Endothelial cell of umbilical vein (primary cell): ENCODE measurements at regions not wholly inside any gene's neighbourhood (a gene's known extent, or its start where the extent isn't known, plus 50 kb on each side); places are given as distances from the start of the nearest gene placed in this dataset.

Experiments used
- BruUV-seq: library from RNA; stranded (reverse); fragments of 400-500 nt; replicated peaks from 2 replicates; lab custom pipeline; 2021; lab: Mats Ljungman, UMichigan
- CTCF ChIA-PET: fragments of 300-600, 350-600 bp; sonication (Branson Sonifier 250); formaldehyde crosslinking; loops from one replicate; lab custom pipeline; 2021; ENCODE audit warnings: antibody characterized with exemption, inconsistent platforms; lab: Charles Lee
- POLR2A ChIA-PET: fragments of 300-600, 350-600 bp; sonication (Branson Sonifier 250); formaldehyde crosslinking; loops from one replicate; lab custom pipeline; 2021; ENCODE audit warnings: antibody characterized with exemption, inconsistent platforms; lab: Charles Lee
- DNase-seq: peaks from one replicate; pipeline ENCODE4 v3.0.0-alpha.2; 2011; ENCODE audit warnings: low read depth, low spot score
- FAIRE-seq: peaks from 2 replicates; lab custom pipeline; 2011; peaks lifted over from hg19 to GRCh38; lab: Jason Lieb, UNC
- H2AFZ ChIP-seq: 2 replicates; pipeline ENCODE4 v1.6.0; 2012; ENCODE audit warnings: low read depth, low read length, control low read depth, inconsistent platforms
- H3K27ac ChIP-seq: 2 replicates; pipeline ENCODE4 v1.5.1; 2011; ENCODE audit warnings: low read depth, mild to moderate bottlenecking, control low read depth, low read length, moderate library complexity; ENCODE audit not compliant: insufficient read depth
- H3K27me3 ChIP-seq, 2 experiments: 2 replicates each; pipeline versions ENCODE4 v1.6.0 to v1.6.1; 2011; ENCODE audit warnings: low read length in 2 of 2, mixed read lengths in 1 of 2; ENCODE audit not compliant: control insufficient read depth in 2 of 2, insufficient read depth in 2 of 2
- H3K36me3 ChIP-seq, 2 experiments: 2 replicates in 1 of 2; 3 replicates in 1 of 2; pipeline ENCODE4 v1.5.1; 2011; ENCODE audit warnings: low read length in 2 of 2, mild to moderate bottlenecking in 1 of 2, moderate library complexity in 1 of 2; ENCODE audit not compliant: control insufficient read depth in 2 of 2, insufficient read depth in 2 of 2; ENCODE audit errors: extremely low read depth in 1 of 2
- H3K4me1 ChIP-seq: 3 replicates; pipeline ENCODE4 v1.5.1; 2011; ENCODE audit warnings: mild to moderate bottlenecking, low read length; ENCODE audit not compliant: control insufficient read depth, insufficient read depth; ENCODE audit errors: extremely low read depth
- H3K4me2 ChIP-seq: 2 replicates; pipeline ENCODE4 v1.6.1; 2011; ENCODE audit warnings: low read length, control low read depth, mixed read lengths; ENCODE audit not compliant: insufficient read depth
- H3K4me3 ChIP-seq, 3 experiments: fragments of 200-600 bp in 1 of 3; sonication (generic), shearing (Covaris generic) in 1 of 3; replicated peaks in 1 of 3; 2 replicates each; pipeline ENCODE4 v1.5.1; 2011 to 2016; ENCODE audit warnings: control low read depth in 3 of 3, low read length in 3 of 3, mild to moderate bottlenecking in 2 of 3, inconsistent platforms in 1 of 3, low read depth in 1 of 3, moderate library complexity in 1 of 3; ENCODE audit not compliant: insufficient read depth in 1 of 3
- H3K79me2 ChIP-seq: 2 replicates; pipeline ENCODE4 v1.6.0; 2012; ENCODE audit warnings: low read length, inconsistent platforms; ENCODE audit not compliant: control insufficient read depth, insufficient read depth
- H3K9ac ChIP-seq: replicated peaks from 2 replicates; pipeline ENCODE3; 2011; ENCODE audit warnings: low read length, control low read depth; ENCODE audit not compliant: insufficient read depth; ENCODE audit errors: extremely low read depth
- H3K9me1 ChIP-seq: replicated peaks from 3 replicates; pipeline ENCODE4 v1.6.0; 2011; ENCODE audit warnings: mild to moderate bottlenecking, low read length; ENCODE audit not compliant: control insufficient read depth, insufficient read depth; ENCODE audit errors: extremely low read depth
- H3K9me3 ChIP-seq: replicated peaks from 2 replicates; pipeline ENCODE4 v1.5.1; 2012; ENCODE audit warnings: low read length, inconsistent platforms; ENCODE audit not compliant: control insufficient read depth, insufficient read depth
- H4K20me1 ChIP-seq: replicated peaks from 2 replicates; pipeline ENCODE3; 2011; ENCODE audit warnings: mild to moderate bottlenecking, low read length; ENCODE audit not compliant: control insufficient read depth, insufficient read depth; ENCODE audit errors: extremely low read depth
- EZH2 ChIP-seq: IDR thresholded peaks from 2 replicates; pipeline ENCODE4 v1.6.1; 2012; ENCODE audit warnings: borderline replicate concordance, low read depth, mild to moderate bottlenecking, moderate library complexity, low read length, inconsistent platforms; ENCODE audit not compliant: severe bottlenecking
- FOS ChIP-seq: IDR thresholded peaks from 2 replicates; pipeline ENCODE4 v1.6.1; 2011; ENCODE audit warnings: mild to moderate bottlenecking, low read length, moderate library complexity, borderline replicate concordance; ENCODE audit not compliant: insufficient read depth
- GATA2 ChIP-seq: IDR thresholded peaks from 2 replicates; pipeline ENCODE4 v1.7.0; 2011; ENCODE audit warnings: low read depth, mild to moderate bottlenecking, moderate library complexity, mixed read lengths, low read length; ENCODE audit not compliant: insufficient read length, insufficient read depth
- JUN ChIP-seq: IDR thresholded peaks from 2 replicates; pipeline ENCODE4 v1.6.1; 2011; ENCODE audit warnings: borderline replicate concordance, low read depth; ENCODE audit not compliant: insufficient read length, insufficient read depth
- MYC ChIP-seq: IDR thresholded peaks from one replicate; pipeline ENCODE4 v1.6.1; 2011; ENCODE audit warnings: mild to moderate bottlenecking, low read depth, low read length
- POLR2A ChIP-seq: IDR thresholded peaks from 2 replicates; pipeline ENCODE4 v1.6.1; 2012; ENCODE audit warnings: low read depth, mild to moderate bottlenecking, control low read depth, low read length
- POLR2AphosphoS5 ChIP-seq: IDR thresholded peaks from 2 replicates; pipeline ENCODE4 v1.6.1; 2012; ENCODE audit warnings: low read depth, mild to moderate bottlenecking, control low read depth, low read length, moderate library complexity; ENCODE audit not compliant: insufficient read depth
- dilution Hi-C: fragments of 300-500 bp; cut with MboI; formaldehyde crosslinking; loops from one replicate; pipeline ENCODE4 v1.15.0; 2019; ENCODE audit warnings: low sequenced_read_pairs; ENCODE audit not compliant: extremely low pct_ligation_motif_present
- intact Hi-C: fragments of 100-400 bp; cut with micrococcal nuclease; formaldehyde crosslinking; loops from one replicate; pipeline ENCODE4 v1.10.0; 2022
- TF ChIP-seq, protein P1 (sequence below): IDR thresholded peaks from 2 replicates; pipeline ENCODE4 v1.6.1; 2011; ENCODE audit not compliant: insufficient read depth, insufficient read length
- TF ChIP-seq, protein P2 (sequence below), 2 donors: IDR thresholded peaks; 1 replicate in 1 of 2; 2 replicates in 1 of 2; pipeline ENCODE4 v1.5.1; 2011; ENCODE audit warnings: low read length in 2 of 2, mild to moderate bottlenecking in 2 of 2, moderate library complexity in 2 of 2, control low read depth in 1 of 2, inconsistent platforms in 1 of 2, low read depth in 1 of 2; ENCODE audit not compliant: insufficient read depth in 1 of 2; ENCODE audit errors: extremely low read depth in 1 of 2

DNA sequence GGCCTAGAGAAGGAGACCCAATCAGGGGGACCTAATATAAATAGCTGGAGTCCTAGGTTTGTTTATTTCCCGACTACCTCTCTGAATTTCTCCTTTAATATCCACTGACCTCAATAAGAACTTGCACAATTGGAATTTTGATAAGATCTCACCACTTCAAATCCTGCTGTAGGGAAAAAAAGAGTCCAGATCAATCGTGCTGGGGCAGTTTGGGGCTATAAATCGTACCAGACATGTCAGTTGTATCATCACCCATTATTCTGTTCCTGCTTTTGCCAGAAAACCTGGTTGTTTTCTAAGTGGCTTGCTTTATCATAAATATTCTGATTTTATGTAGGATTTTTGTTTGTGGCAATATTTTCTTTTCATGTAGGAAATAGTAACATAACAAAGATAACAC is 281.3 kb downstream of the DIPK2A start:
- FAIRE-seq = no peak
- H2AFZ ChIP-seq = no peak overlapping the region
- H3K4me2 ChIP-seq = no peak overlapping the region
- H3K9me3 ChIP-seq = no peaks in the 10 kb centered on the region
- BruUV-seq = no TSS peak
- no peaks in the 10 kb centered on the region for H3K9me1 ChIP-seq
- H3K27me3 ChIP-seq = no peaks in the 10 kb centered on the region
- no peaks in the 10 kb centered on the region for H3K4me1 ChIP-seq
- H3K79me2 ChIP-seq = no peaks in the 10 kb centered on the region
- CTCF ChIA-PET = no interaction called here
- no peak overlapping the region for H3K27ac ChIP-seq
- intact Hi-C loops = no loop called here
- no peaks in the 10 kb centered on the region for H3K36me3 ChIP-seq
- DNase-seq = no peak
- H3K9ac ChIP-seq = no peak overlapping the region
- no peak overlapping the region for H3K4me3 ChIP-seq
- POLR2A ChIA-PET = no interaction called here
- H4K20me1 ChIP-seq = no peaks in the 10 kb centered on the region
- dilution Hi-C loops = no loop called here
- TF ChIP-seq EZH2 (no peak), POLR2A (no peak), MYC (no peak), GATA2 (no peak), JUN (no peak), POLR2AphosphoS5 (no peak), FOS (no peak)
- TF ChIP-seq, protein P1, sequence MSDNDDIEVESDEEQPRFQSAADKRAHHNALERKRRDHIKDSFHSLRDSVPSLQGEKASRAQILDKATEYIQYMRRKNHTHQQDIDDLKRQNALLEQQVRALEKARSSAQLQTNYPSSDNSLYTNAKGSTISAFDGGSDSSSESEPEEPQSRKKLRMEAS = no peak
- TF ChIP-seq, protein P2, sequence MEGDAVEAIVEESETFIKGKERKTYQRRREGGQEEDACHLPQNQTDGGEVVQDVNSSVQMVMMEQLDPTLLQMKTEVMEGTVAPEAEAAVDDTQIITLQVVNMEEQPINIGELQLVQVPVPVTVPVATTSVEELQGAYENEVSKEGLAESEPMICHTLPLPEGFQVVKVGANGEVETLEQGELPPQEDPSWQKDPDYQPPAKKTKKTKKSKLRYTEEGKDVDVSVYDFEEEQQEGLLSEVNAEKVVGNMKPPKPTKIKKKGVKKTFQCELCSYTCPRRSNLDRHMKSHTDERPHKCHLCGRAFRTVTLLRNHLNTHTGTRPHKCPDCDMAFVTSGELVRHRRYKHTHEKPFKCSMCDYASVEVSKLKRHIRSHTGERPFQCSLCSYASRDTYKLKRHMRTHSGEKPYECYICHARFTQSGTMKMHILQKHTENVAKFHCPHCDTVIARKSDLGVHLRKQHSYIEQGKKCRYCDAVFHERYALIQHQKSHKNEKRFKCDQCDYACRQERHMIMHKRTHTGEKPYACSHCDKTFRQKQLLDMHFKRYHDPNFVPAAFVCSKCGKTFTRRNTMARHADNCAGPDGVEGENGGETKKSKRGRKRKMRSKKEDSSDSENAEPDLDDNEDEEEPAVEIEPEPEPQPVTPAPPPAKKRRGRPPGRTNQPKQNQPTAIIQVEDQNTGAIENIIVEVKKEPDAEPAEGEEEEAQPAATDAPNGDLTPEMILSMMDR (IDR thresholded peaks at IDR 0.05; ENCODE audit: extremely low read depth in 1 of 2, insufficient read depth in 1 of 2, low read depth in 1 of 2, low read length in 2 of 2) = no peak
